CD4-positive, alpha-beta T cell treated with Interleukin-6 for 4 hours (primary cell): ENCODE measurements at regions not wholly inside any gene's neighbourhood (a gene's known extent, or its start where the extent isn't known, plus 50 kb on each side); places are given as distances from the start of the nearest gene placed in this dataset.
A peak's percentile ranks its signal among the peaks of the same experiment; 100 is the strongest.

Experiments
- DNase-seq: peaks from one replicate; pipeline ENCODE4 v3.0.0-alpha.2; 2020; ENCODE audit warnings: mixed read lengths

GRCh38 chr12:48286665-48287064 lies 64.1 kb downstream of the ZNF641 start:
- DNase-seq = no peak

GRCh38 chr12:48285751-48286650 lies 64.7 kb downstream of the ZNF641 start:
- DNase-seq = peak; percentile 13

GRCh38 chr12:48281811-48282210 lies 68.9 kb downstream of the ZNF641 start:
- DNase-seq = no peak

GRCh38 chr12:48280572-48280971 lies 70.1 kb downstream of the ZNF641 start:
- DNase-seq = no peak

- DNase-seq = no peak
Observed at GRCh38 chr12:48279601-48280000, 71.1 kb downstream of the ZNF641 start.

- DNase-seq = no peak
Observed at GRCh38 chr12:48279101-48279500, 71.6 kb downstream of the ZNF641 start.

- no peak for DNase-seq
Observed at GRCh38 chr12:48276621-48277020, 73.5 kb upstream of the OR10AD1 start.

- no peak for DNase-seq
Observed at GRCh38 chr12:48266826-48267225, 63.7 kb upstream of the OR10AD1 start.

GRCh38 chr12:48265777-48266176 lies 62.7 kb upstream of the OR10AD1 start:
- DNase-seq = no peak

- no peak for DNase-seq
Observed at GRCh38 chr12:48263617-48264016, 60.5 kb upstream of the OR10AD1 start.

- no peak for DNase-seq
Observed at GRCh38 chr12:48261773-48262172, 58.7 kb upstream of the OR10AD1 start.
